OCI-LY3 (cell line): ENCODE measurements at regions not wholly inside any gene's neighbourhood (a gene's known extent, or its start where the extent isn't known, plus 50 kb on each side); places are given as distances from the start of the nearest gene placed in this dataset.

ENCODE experiments used
- EZH2phosphoT487 ChIP-seq: fragments of 200-600 bp; shearing (Covaris generic); IDR thresholded peaks from 2 replicates; pipeline ENCODE4 v1.6.1; 2018; ENCODE audit warnings: antibody characterized with exemption, mixed run types, low read depth
- TF ChIP-seq, protein P1 (sequence below): fragments of 200-600, 300-600 bp; sonication (generic); IDR thresholded peaks from 2 replicates; pipeline ENCODE4 v1.5.1; 2014; ENCODE audit warnings: antibody characterized with exemption, low read length, low read depth

DNA sequence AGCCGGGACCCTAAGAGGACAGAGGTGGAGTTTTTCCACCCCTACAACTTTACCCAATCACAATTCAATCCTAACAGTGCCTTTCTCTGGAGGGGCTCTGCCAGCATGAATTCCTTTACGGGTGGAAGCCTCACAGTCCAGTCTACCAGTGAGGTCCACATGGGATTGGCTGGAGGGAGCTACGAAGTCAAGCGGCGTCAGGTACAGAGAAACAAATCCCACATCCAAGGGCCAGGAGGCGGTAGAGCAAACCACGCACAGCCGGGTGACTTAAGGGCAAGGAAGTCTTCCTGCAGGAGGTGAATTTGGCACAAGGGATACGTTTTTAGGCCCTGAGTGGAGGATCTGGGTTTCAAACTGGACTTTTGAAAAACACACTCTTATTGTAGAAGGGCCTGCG, 199.6 kb downstream of the UQCRFS1 start:
- TF ChIP-seq, protein P1, sequence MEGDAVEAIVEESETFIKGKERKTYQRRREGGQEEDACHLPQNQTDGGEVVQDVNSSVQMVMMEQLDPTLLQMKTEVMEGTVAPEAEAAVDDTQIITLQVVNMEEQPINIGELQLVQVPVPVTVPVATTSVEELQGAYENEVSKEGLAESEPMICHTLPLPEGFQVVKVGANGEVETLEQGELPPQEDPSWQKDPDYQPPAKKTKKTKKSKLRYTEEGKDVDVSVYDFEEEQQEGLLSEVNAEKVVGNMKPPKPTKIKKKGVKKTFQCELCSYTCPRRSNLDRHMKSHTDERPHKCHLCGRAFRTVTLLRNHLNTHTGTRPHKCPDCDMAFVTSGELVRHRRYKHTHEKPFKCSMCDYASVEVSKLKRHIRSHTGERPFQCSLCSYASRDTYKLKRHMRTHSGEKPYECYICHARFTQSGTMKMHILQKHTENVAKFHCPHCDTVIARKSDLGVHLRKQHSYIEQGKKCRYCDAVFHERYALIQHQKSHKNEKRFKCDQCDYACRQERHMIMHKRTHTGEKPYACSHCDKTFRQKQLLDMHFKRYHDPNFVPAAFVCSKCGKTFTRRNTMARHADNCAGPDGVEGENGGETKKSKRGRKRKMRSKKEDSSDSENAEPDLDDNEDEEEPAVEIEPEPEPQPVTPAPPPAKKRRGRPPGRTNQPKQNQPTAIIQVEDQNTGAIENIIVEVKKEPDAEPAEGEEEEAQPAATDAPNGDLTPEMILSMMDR: no peak
- no peak for TF ChIP-seq EZH2phosphoT487
